PC-3 (cell line): ENCODE measurements at regions not wholly inside any gene's neighbourhood (a gene's known extent, or its start where the extent isn't known, plus 50 kb on each side); places are given as distances from the start of the nearest gene placed in this dataset.

Experiments
- ATAC-seq: fragments of 200-7000 bp; cut with Tn5 transposase; 2 replicates; pipeline ENCODE4 v1.9.1; 2020; ENCODE audit warnings: mild to moderate bottlenecking, moderate library complexity
- BruUV-seq: library from RNA; stranded (reverse); fragments of 400-500 nt; replicated peaks from 2 replicates; lab custom pipeline; 2021; lab: Mats Ljungman, UMichigan
- CTCF ChIA-PET: fragments of 300-600 bp; sonication (Branson Sonifier 250); formaldehyde crosslinking; loops from one replicate; lab custom pipeline; 2022; ENCODE audit warnings: antibody characterized with exemption; lab: Charles Lee
- POLR2A ChIA-PET: fragments of 300-600 bp; sonication (Branson Sonifier 250); formaldehyde crosslinking; loops from one replicate; lab custom pipeline; 2022; ENCODE audit warnings: antibody characterized with exemption; ENCODE audit not compliant: unreplicated experiment; lab: Charles Lee
- DNase-seq: peaks from one replicate; pipeline ENCODE4 v3.0.0-alpha.2; 2015
- H2AFZ ChIP-seq: fragments of 300-600 bp; sonication (generic); 2 replicates; pipeline ENCODE4 v1.6.0; 2016; ENCODE audit warnings: antibody characterized with exemption, low read length
- H3F3A ChIP-seq: fragments of 300-600 bp; sonication (generic); one replicate; pipeline ENCODE4 v1.6.0; 2017; ENCODE audit warnings: antibody characterized with exemption, low read length, control low read depth, mild to moderate bottlenecking; ENCODE audit not compliant: unreplicated experiment
- H3K27ac ChIP-seq: fragments of 300-600 bp; sonication (generic); 2 replicates; pipeline ENCODE4 v1.5.1; 2016; ENCODE audit warnings: mild to moderate bottlenecking, low read length
- H3K27me3 ChIP-seq: fragments of 300-600 bp; sonication (generic); 2 replicates; pipeline ENCODE4 v1.6.1; 2016; ENCODE audit warnings: low read length, mixed read lengths
- H3K36me3 ChIP-seq: fragments of 300-600 bp; sonication (generic); 2 replicates; pipeline ENCODE4 v1.6.1; 2016; ENCODE audit warnings: low read depth, mixed run types, low read length, mixed read lengths
- H3K4me1 ChIP-seq: fragments of 300-600 bp; sonication (generic); 2 replicates; pipeline ENCODE4 v1.5.1; 2016; ENCODE audit warnings: low read length; ENCODE audit not compliant: insufficient read depth
- H3K4me2 ChIP-seq: fragments of 300-600 bp; sonication (generic); 2 replicates; pipeline ENCODE4 v1.6.0; 2016; ENCODE audit warnings: low read length
- H3K4me3 ChIP-seq: fragments of 300-600 bp; sonication (generic); 2 replicates; pipeline ENCODE4 v1.5.1; 2016; ENCODE audit warnings: mild to moderate bottlenecking, low read length, mixed read lengths
- H3K79me2 ChIP-seq: fragments of 300-600 bp; sonication (generic); 2 replicates; pipeline ENCODE4 v1.6.1; 2017; ENCODE audit warnings: low read length, mixed read lengths
- H3K9ac ChIP-seq: fragments of 300-600 bp; sonication (generic); 2 replicates; pipeline ENCODE4 v1.6.0; 2016; ENCODE audit warnings: mild to moderate bottlenecking, low read length
- H3K9me2 ChIP-seq: fragments of 300-600 bp; sonication (generic); replicated peaks from 2 replicates; pipeline ENCODE4 v1.6.1; 2016; ENCODE audit warnings: mixed run types, low read length, mixed read lengths
- H3K9me3 ChIP-seq: fragments of 300-600 bp; sonication (generic); 2 replicates; pipeline ENCODE4 v1.6.1; 2016; ENCODE audit warnings: low read length, mixed read lengths
- H4K20me1 ChIP-seq: fragments of 300-600 bp; sonication (generic); 2 replicates; pipeline ENCODE4 v1.6.1; 2016; ENCODE audit warnings: low read length, mixed read lengths
- CTCF ChIP-seq: fragments of 300-600 bp; sonication (generic); conservative IDR thresholded peaks from 2 replicates; pipeline ENCODE4 v1.5.1; 2017; ENCODE audit warnings: antibody characterized with exemption, low read depth, mild to moderate bottlenecking, low read length
- EZH2 ChIP-seq: fragments of 300-600 bp; sonication (generic); IDR thresholded peaks from one replicate; pipeline ENCODE4 v1.6.1; 2017; ENCODE audit warnings: antibody characterized with exemption, mild to moderate bottlenecking, low read length; ENCODE audit not compliant: unreplicated experiment
- EZH2phosphoT487 ChIP-seq: fragments of 300-600 bp; sonication (generic); IDR thresholded peaks from 2 replicates; pipeline ENCODE4 v1.6.1; 2018; ENCODE audit warnings: mild to moderate bottlenecking, antibody characterized with exemption, low read length, borderline replicate concordance
- intact Hi-C: fragments of 100-400 bp; cut with micrococcal nuclease; formaldehyde crosslinking; loops from 2 replicates; pipeline ENCODE4 v1.9.0; 2023

GRCh38 chr3:159792070-159792469 lies 196.6 kb upstream of the IL12A start:
- H3K4me3 ChIP-seq, result no peak overlapping the region
- no peak for TF ChIP-seq EZH2phosphoT487
- no peak for TF ChIP-seq EZH2
- TF ChIP-seq CTCF, result no peak
- H3K36me3 ChIP-seq, result no peaks in the 10 kb centered on the region
- intact Hi-C loops, result no loop called here
- no peaks in the 10 kb centered on the region for H3K27me3 ChIP-seq
- H3K9ac ChIP-seq, result no peak overlapping the region
- H3F3A ChIP-seq, result peaks cover 5% of the 10 kb centered on the region
- no TSS peak for BruUV-seq
- H4K20me1 ChIP-seq, result peaks cover 12% of the 10 kb centered on the region; the same call in 1 of the 2 replicates
- CTCF ChIA-PET, result interaction anchor here (0.7 kb wide), 1 partner anchor 214 kb away, joined by 3 read pairs; no protein-coding TSS in a partner anchor
- no peaks in the 10 kb centered on the region for H3K9me2 ChIP-seq
- no peaks in the 10 kb centered on the region for H3K9me3 ChIP-seq
- DNase-seq (no peak), ATAC-seq (peak; percentile 21)
- POLR2A ChIA-PET, result no interaction called here
- no peak overlapping the region for H2AFZ ChIP-seq
- peaks cover 36% of the 10 kb centered on the region for H3K4me1 ChIP-seq
- H3K79me2 ChIP-seq, result peaks cover 95% of the 10 kb centered on the region
- no peak overlapping the region for H3K27ac ChIP-seq
- H3K4me2 ChIP-seq, result no peak overlapping the region

DNA sequence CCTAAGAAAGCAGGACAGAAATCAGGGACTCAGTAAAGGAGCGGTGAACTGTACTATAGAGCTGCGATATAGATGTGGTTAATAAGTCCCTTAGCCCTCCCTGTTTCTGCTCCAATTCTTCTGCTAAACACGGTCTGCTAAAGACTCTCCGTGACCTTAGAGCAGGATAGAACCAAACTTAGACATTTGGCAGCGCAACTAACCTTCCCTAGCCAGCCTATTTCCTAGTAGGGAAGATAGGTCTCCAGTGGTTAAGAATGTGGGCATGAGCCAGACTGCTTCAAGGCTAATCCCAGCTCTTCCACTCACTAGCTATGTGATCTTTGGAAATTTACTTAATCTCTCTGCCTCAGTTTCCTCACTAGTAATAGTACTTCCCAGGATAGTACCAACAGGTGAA lies 193.6 kb upstream of the IL12A start:
- Histone ChIP-seq H3K4me2 (no peak overlapping the region), H3K79me2 (peaks cover 99% of the 10 kb centered on the region), H4K20me1 (peaks cover 8% of the 10 kb centered on the region; the same call in 1 of the 2 replicates), H3K4me3 (no peak overlapping the region), H3K27ac (no peak overlapping the region), H3F3A (no peaks in the 10 kb centered on the region), H3K9ac (no peak overlapping the region), H3K9me3 (no peaks in the 10 kb centered on the region), H3K36me3 (no peaks in the 10 kb centered on the region), H2AFZ (no peak overlapping the region), H3K4me1 (peaks cover 7% of the 10 kb centered on the region; the same call in 1 of the 2 replicates), H3K9me2 (no peaks in the 10 kb centered on the region), H3K27me3 (no peaks in the 10 kb centered on the region)
- ATAC-seq (no peak), DNase-seq (no peak)
- no TSS peak for BruUV-seq
- TF ChIP-seq CTCF (no peak), EZH2phosphoT487 (no peak), EZH2 (no peak)
- ChIA-PET POLR2A (no interaction called here), CTCF (no interaction called here)
- intact Hi-C loops, result no loop called here

DNA sequence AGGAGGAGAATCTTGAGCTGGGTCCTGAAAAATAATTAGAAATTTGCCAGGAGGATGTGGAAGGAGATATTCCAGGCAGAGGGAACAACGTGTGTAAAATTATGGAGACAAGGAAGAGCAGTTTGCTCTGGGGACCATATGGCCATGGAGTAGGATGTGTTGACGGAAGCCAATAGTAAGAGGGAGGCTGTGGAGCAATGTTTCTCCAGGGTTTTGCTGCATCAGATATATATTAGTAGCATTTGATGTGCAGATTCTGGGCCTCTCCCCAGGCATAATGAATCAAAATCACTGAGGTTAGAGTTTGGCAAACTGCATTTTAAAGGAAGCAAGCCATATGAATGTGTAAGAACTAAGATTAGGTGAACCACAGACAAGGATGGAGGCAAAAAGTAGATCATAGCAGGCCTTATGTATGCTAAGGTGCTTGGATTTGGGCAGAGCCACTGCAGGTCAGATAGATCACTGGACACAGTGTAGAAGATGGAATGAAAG lies 192.9 kb upstream of the IL12A start:
- DNase-seq (no peak), ATAC-seq (no peak)
- Histone ChIP-seq H3K4me3 (no peak overlapping the region), H2AFZ (no peak overlapping the region), H3K27me3 (no peaks in the 10 kb centered on the region), H3F3A (no peaks in the 10 kb centered on the region), H3K36me3 (no peaks in the 10 kb centered on the region), H3K27ac (no peak overlapping the region), H4K20me1 (peaks cover 8% of the 10 kb centered on the region; the same call in 1 of the 2 replicates), H3K9ac (no peak overlapping the region), H3K79me2 (peaks cover 99% of the 10 kb centered on the region), H3K4me2 (no peak overlapping the region), H3K9me3 (no peaks in the 10 kb centered on the region), H3K9me2 (no peaks in the 10 kb centered on the region), H3K4me1 (peaks cover 7% of the 10 kb centered on the region; the same call in 1 of the 2 replicates)
- intact Hi-C loops, result no loop called here
- no TSS peak for BruUV-seq
- ChIA-PET POLR2A (no interaction called here), CTCF (no interaction called here)
- TF ChIP-seq EZH2, result no peak
- no peak for TF ChIP-seq CTCF
- TF ChIP-seq EZH2phosphoT487, result no peak
